Body of pancreas (tissue), 4 donors: ENCODE measurements at regions not wholly inside any gene's neighbourhood (a gene's known extent, or its start where the extent isn't known, plus 50 kb on each side); places are given as distances from the start of the nearest gene placed in this dataset.

ENCODE experiments used
- POLR2A ChIP-seq, 3 donors: fragments of 450-650 bp; IDR thresholded peaks; one replicate each; pipeline ENCODE4 v1.6.1; 2016; ENCODE audit warnings: antibody characterized with exemption in 3 of 3, mild to moderate bottlenecking in 2 of 3
- TF ChIP-seq, protein P1 (sequence below), 7 experiments: fragments of 450-650 bp in 4 of 7; fragments of 200-600 bp in 3 of 7; sonication (generic) in 3 of 7; IDR thresholded peaks; one replicate each; pipeline ENCODE4 v1.5.1; 2016 to 2019; ENCODE audit warnings: antibody characterized with exemption in 7 of 7

DNA sequence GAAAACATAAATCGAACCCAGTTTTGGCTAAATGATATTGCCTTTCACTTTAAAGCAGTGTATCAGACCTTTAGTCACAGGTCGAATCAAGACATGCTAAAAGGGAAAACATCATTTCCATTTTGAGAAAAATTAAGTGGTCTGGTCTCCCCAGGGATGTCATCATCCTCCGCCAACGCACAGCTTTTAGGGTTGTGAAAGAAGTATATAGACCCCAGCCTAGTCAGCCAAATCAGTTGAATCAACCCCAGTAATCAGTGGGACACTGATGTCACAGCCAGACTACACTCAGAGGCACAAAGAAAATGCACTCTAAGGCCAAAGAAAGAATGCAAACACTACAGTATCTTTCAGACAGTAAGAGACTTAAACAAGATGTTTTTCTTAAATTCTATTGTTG, 187.4 kb downstream of the ZIC4 start:
- no peak for TF ChIP-seq POLR2A (IDR thresholded peaks at IDR 0.05)
- TF ChIP-seq, protein P1, sequence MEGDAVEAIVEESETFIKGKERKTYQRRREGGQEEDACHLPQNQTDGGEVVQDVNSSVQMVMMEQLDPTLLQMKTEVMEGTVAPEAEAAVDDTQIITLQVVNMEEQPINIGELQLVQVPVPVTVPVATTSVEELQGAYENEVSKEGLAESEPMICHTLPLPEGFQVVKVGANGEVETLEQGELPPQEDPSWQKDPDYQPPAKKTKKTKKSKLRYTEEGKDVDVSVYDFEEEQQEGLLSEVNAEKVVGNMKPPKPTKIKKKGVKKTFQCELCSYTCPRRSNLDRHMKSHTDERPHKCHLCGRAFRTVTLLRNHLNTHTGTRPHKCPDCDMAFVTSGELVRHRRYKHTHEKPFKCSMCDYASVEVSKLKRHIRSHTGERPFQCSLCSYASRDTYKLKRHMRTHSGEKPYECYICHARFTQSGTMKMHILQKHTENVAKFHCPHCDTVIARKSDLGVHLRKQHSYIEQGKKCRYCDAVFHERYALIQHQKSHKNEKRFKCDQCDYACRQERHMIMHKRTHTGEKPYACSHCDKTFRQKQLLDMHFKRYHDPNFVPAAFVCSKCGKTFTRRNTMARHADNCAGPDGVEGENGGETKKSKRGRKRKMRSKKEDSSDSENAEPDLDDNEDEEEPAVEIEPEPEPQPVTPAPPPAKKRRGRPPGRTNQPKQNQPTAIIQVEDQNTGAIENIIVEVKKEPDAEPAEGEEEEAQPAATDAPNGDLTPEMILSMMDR (IDR thresholded peaks at IDR 0.05): no peak
